H1 (cell line): ENCODE measurements at regions not wholly inside any gene's neighbourhood (a gene's known extent, or its start where the extent isn't known, plus 50 kb on each side); places are given as distances from the start of the nearest gene placed in this dataset.
A peak's percentile ranks its signal among the peaks of the same experiment; 100 is the strongest.

Source experiments
- CTCF ChIA-PET: fragments of 300-600 bp; sonication (Branson Sonifier 250); formaldehyde crosslinking; loops from one replicate; lab custom pipeline; 2021; ENCODE audit not compliant: partially characterized antibody; lab: Charles Lee
- POLR2A ChIA-PET: fragments of 300-600 bp; sonication (Branson Sonifier 250); formaldehyde crosslinking; loops from one replicate; lab custom pipeline; 2021; ENCODE audit warnings: inconsistent platforms; ENCODE audit not compliant: partially characterized antibody; lab: Charles Lee
- DNase-seq, 2 experiments: peaks; one replicate each; pipeline versions ENCODE4 v3.0.0 to v3.0.0-alpha.2; 2010 to 2022; ENCODE audit warnings: low spot score in 2 of 2, low read depth in 1 of 2, mixed read lengths in 1 of 2
- FAIRE-seq: peaks from 2 replicates; lab custom pipeline; 2011; peaks lifted over from hg19 to GRCh38; lab: Jason Lieb, UNC
- H2AFZ ChIP-seq: 2 replicates; pipeline ENCODE4 v1.8.1; 2012; ENCODE audit warnings: low read length, inconsistent platforms
- H2AK5ac ChIP-seq: 2 replicates; pipeline ENCODE4 v1.6.1; 2013; ENCODE audit warnings: low read depth, low read length
- H2BK120ac ChIP-seq: replicated peaks from 2 replicates; pipeline ENCODE3; 2013; ENCODE audit warnings: low read depth, low read length, inconsistent platforms
- H2BK12ac ChIP-seq: 2 replicates; pipeline ENCODE4 v1.6.1; 2013; ENCODE audit warnings: low read depth, low read length
- H2BK15ac ChIP-seq: 2 replicates; pipeline ENCODE4 v1.6.1; 2013; ENCODE audit warnings: low read length
- H2BK20ac ChIP-seq: 2 replicates; pipeline ENCODE4 v1.6.1; 2013; ENCODE audit warnings: low read length
- H2BK5ac ChIP-seq: 2 replicates; pipeline ENCODE4 v1.6.1; 2013; ENCODE audit warnings: low read depth, low read length
- H3K14ac ChIP-seq: 2 replicates; pipeline ENCODE4 v1.6.1; 2013; ENCODE audit warnings: inconsistent platforms; ENCODE audit not compliant: insufficient read length
- H3K18ac ChIP-seq: 2 replicates; pipeline ENCODE4 v1.6.1; 2013; ENCODE audit warnings: low read length; ENCODE audit errors: extremely low read depth
- H3K23ac ChIP-seq: 2 replicates; pipeline ENCODE4 v1.6.1; 2013; ENCODE audit warnings: inconsistent platforms; ENCODE audit not compliant: insufficient read length
- H3K23me2 ChIP-seq: 2 replicates; pipeline ENCODE4 v1.6.1; 2013; ENCODE audit warnings: low read depth, low read length
- H3K27ac ChIP-seq: 2 replicates; pipeline ENCODE4 v1.6.1; 2011; ENCODE audit warnings: low read depth, low read length, inconsistent platforms
- H3K27me3 ChIP-seq, 4 experiments: replicated peaks in 1 of 4; 1 replicate in 1 of 4; 2 replicates in 3 of 4; pipeline versions ENCODE4 v1.6.1 to v1.8.1; 2011 to 2013; ENCODE audit warnings: low read length in 3 of 4, mild to moderate bottlenecking in 3 of 4, inconsistent platforms in 2 of 4, mixed read lengths in 2 of 4, moderate library complexity in 1 of 4; ENCODE audit not compliant: control insufficient read depth in 3 of 4, insufficient read depth in 3 of 4; ENCODE audit errors: extremely low read depth in 1 of 4
- H3K36me3 ChIP-seq, 4 experiments: 2 replicates each; pipeline versions ENCODE4 v1.6.1 to v1.8.1; 2011 to 2013; ENCODE audit warnings: mild to moderate bottlenecking in 4 of 4, low read length in 3 of 4, moderate library complexity in 2 of 4, control low read depth in 1 of 4, inconsistent platforms in 1 of 4; ENCODE audit not compliant: insufficient read depth in 4 of 4, control insufficient read depth in 2 of 4
- H3K4ac ChIP-seq: replicated peaks from 2 replicates; pipeline ENCODE3; 2013; ENCODE audit warnings: low read length, low read depth, mixed read lengths, inconsistent platforms; ENCODE audit not compliant: insufficient read length
- H3K4me1 ChIP-seq, 4 experiments: replicated peaks in 1 of 4; 1 replicate in 1 of 4; 2 replicates in 3 of 4; pipeline versions ENCODE4 v1.6.1 to v1.8.1; 2011 to 2013; ENCODE audit warnings: low read length in 3 of 4, inconsistent platforms in 2 of 4, mixed read lengths in 1 of 4; ENCODE audit not compliant: insufficient read depth in 4 of 4, control insufficient read depth in 3 of 4
- H3K4me2 ChIP-seq, 2 experiments: 2 replicates each; pipeline versions ENCODE4 v1.6.1 to v1.8.1; 2011 to 2013; ENCODE audit warnings: low read depth in 2 of 2, low read length in 2 of 2, control low read depth in 1 of 2, inconsistent platforms in 1 of 2, mild to moderate bottlenecking in 1 of 2; ENCODE audit not compliant: insufficient read depth in 1 of 2
- H3K4me3 ChIP-seq, 4 experiments: fragments of 200-600, 300-600 bp in 1 of 4; sonication (generic), shearing (Covaris generic), sonication (Bioruptor Twin) in 1 of 4; 2 replicates each; pipeline versions ENCODE4 v1.5.1 to v1.8.1; 2011 to 2016; ENCODE audit warnings: low read length in 4 of 4, low read depth in 3 of 4, control low read depth in 2 of 4, inconsistent platforms in 2 of 4, mild to moderate bottlenecking in 2 of 4, mixed read lengths in 1 of 4, moderate library complexity in 1 of 4; ENCODE audit not compliant: insufficient read depth in 2 of 4; ENCODE audit errors: extremely low read depth in 1 of 4
- H3K56ac ChIP-seq: replicated peaks from 2 replicates; pipeline ENCODE3; 2013; ENCODE audit warnings: low read depth, mild to moderate bottlenecking, mixed read lengths, low read length, inconsistent platforms; ENCODE audit not compliant: insufficient read length
- H3K79me1 ChIP-seq: 2 replicates; pipeline ENCODE4 v1.6.1; 2013; ENCODE audit warnings: low read depth, low read length, control low read depth
- H3K79me2 ChIP-seq, 2 experiments: 2 replicates each; pipeline versions ENCODE4 v1.6.1 to v1.8.1; 2012 to 2013; ENCODE audit warnings: low read length in 2 of 2, mild to moderate bottlenecking in 2 of 2, inconsistent platforms in 1 of 2; ENCODE audit not compliant: insufficient read depth in 2 of 2, control insufficient read depth in 1 of 2
- H3K9ac ChIP-seq, 4 experiments: replicated peaks in 1 of 4; 1 replicate in 1 of 4; 2 replicates in 3 of 4; pipeline versions ENCODE4 v1.6.1 to v1.8.1; 2011 to 2013; ENCODE audit warnings: low read depth in 3 of 4, low read length in 3 of 4, control low read depth in 2 of 4, mild to moderate bottlenecking in 2 of 4, moderate library complexity in 2 of 4, inconsistent platforms in 1 of 4; ENCODE audit errors: extremely low read depth in 1 of 4
- H3K9me3 ChIP-seq, 2 experiments: 2 replicates each; pipeline versions ENCODE4 v1.6.1 to v1.8.1; 2012 to 2013; ENCODE audit warnings: mild to moderate bottlenecking in 2 of 2, moderate library complexity in 2 of 2, control low read depth in 1 of 2, inconsistent platforms in 1 of 2, low read depth in 1 of 2, low read length in 1 of 2, mixed read lengths in 1 of 2; ENCODE audit not compliant: insufficient read depth in 2 of 2
- H4K20me1 ChIP-seq, 2 experiments: replicated peaks in 1 of 2; 2 replicates each; pipeline versions ENCODE3 to v1.8.1; 2011 to 2013; ENCODE audit warnings: inconsistent platforms in 2 of 2, low read length in 2 of 2, mild to moderate bottlenecking in 1 of 2; ENCODE audit not compliant: insufficient read depth in 2 of 2, control insufficient read depth in 1 of 2
- H4K5ac ChIP-seq: 2 replicates; pipeline ENCODE4 v1.6.1; 2013; ENCODE audit warnings: low read length, low read depth, mixed read lengths, inconsistent platforms; ENCODE audit not compliant: insufficient read length
- H4K8ac ChIP-seq: 2 replicates; pipeline ENCODE4 v1.8.0; 2013; ENCODE audit warnings: mild to moderate bottlenecking, moderate library complexity, low read length, inconsistent platforms; ENCODE audit not compliant: insufficient read depth; ENCODE audit errors: extremely low read depth
- H4K91ac ChIP-seq: replicated peaks from 2 replicates; pipeline ENCODE3; 2013; ENCODE audit warnings: low read length, mixed read lengths, inconsistent platforms; ENCODE audit not compliant: insufficient read length
- BRCA1 ChIP-seq: IDR thresholded peaks from 2 replicates; pipeline ENCODE4 v1.6.1; 2012; ENCODE audit warnings: low read depth, low read length, improper control_type of control experiment
- KDM1A ChIP-seq: fragments of 200-600, 300-600 bp; sonication (generic); IDR thresholded peaks from 2 replicates; pipeline ENCODE4 v1.7.1; 2016; ENCODE audit warnings: mild to moderate bottlenecking, low read length, borderline replicate concordance
- WGBS, 2 experiments: shearing (Covaris generic) in 1 of 2; methylation state at CpG; one replicate each; pipeline versions ENCODE4 v1.1.6 to v1.1.7; 2013 to 2015; ENCODE audit warnings: low lambda C conversion rate in 2 of 2, mixed read lengths in 2 of 2, inconsistent platforms in 1 of 2, low coverage in 1 of 2, missing lambda C conversion rate in 1 of 2; ENCODE audit not compliant: insufficient replicate concordance in 2 of 2, insufficient coverage in 1 of 2, insufficient read length in 1 of 2; ENCODE audit errors: extremely low coverage in 1 of 2, missing lambda C conversion rate in 1 of 2; 5-methylcytosine and 5-hydroxymethylcytosine counted together
- TF ChIP-seq, protein P1 (sequence below): IDR thresholded peaks from 2 replicates; pipeline ENCODE4 v1.6.1; 2012; ENCODE audit warnings: inconsistent platforms

DNA sequence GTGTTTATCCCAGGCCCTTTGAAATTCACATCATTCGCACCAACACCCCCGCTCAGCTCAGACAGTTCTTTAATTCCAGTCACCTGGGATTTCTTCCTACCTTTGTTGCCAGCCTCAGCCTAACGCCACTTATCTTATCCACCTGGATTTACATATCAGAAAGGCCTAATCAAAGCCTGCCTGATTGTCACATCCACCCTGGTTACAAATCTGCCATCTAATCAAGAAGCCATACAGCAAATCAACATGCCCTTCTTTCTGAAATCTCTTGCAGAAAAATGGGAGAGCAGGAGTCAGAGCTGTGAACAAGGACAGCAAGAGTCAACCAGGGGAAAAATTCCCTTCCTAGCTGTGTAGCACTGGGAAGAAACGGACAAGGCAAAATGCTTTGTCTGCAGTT is 173.2 kb upstream of the DAB1 start:
- Histone ChIP-seq H3K23me2 (peaks cover 3% of the 10 kb centered on the region; the same call in 1 of the 2 replicates), H3K9ac (no peak overlapping the region), H4K5ac (no peak overlapping the region), H2BK15ac (no peak overlapping the region), H3K79me2 (no peaks in the 10 kb centered on the region), H3K79me1 (no peaks in the 10 kb centered on the region), H3K14ac (no peak overlapping the region), H2BK120ac (peak overlapping the region; percentile 84), H3K23ac (no peak overlapping the region), H3K56ac (no peak overlapping the region), H2BK20ac (peak overlapping the region; percentile 96), H3K9me3 (no peaks in the 10 kb centered on the region), H2AK5ac (no peak overlapping the region), H3K18ac (peak overlapping the region; percentile 73), H2AFZ (peak overlapping the region; percentile 13; the same call in 1 of the 2 replicates), H3K4me1 (peaks cover 21 to 28% (median 25%) of the 10 kb centered on the region in 4 experiments; a peak in 6 of 7 replicates), H4K91ac (peak overlapping the region; percentile 13), H2BK5ac (0 out of 2 replicates have a peak overlapping the region, but pooled peaks have one; percentile 22), H3K4ac (no peak overlapping the region), H4K20me1 (no peaks in the 10 kb centered on the region), H3K27me3 (no peaks in the 10 kb centered on the region), H3K4me3 (no peak overlapping the region), H3K36me3 (no peaks in the 10 kb centered on the region), H3K4me2 (peak overlapping the region in 1 of 2 experiments; percentile 27; a peak in 1 of 4 replicates), H4K8ac (no peak overlapping the region), H3K27ac (peak overlapping the region; percentile 20; the same call in 1 of the 2 replicates), H2BK12ac (0 out of 2 replicates have a peak overlapping the region, but pooled peaks have one; percentile 30)
- DNase-seq (no peak), FAIRE-seq (peak; percentile 88)
- POLR2A ChIA-PET = no interaction called here
- 51% methylated on average over 4 of the region's 4 CpGs; no CpG with 5 or more reads in 1 of the 2 experiments for WGBS, 2 experiments
- CTCF ChIA-PET = interaction anchor here (1.5 kb wide), 1 partner anchor 250 kb away, joined by 4 read pairs; no protein-coding TSS in a partner anchor
- TF ChIP-seq BRCA1 (no peak), KDM1A (no peak)
- TF ChIP-seq, protein P1, sequence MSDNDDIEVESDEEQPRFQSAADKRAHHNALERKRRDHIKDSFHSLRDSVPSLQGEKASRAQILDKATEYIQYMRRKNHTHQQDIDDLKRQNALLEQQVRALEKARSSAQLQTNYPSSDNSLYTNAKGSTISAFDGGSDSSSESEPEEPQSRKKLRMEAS = no peak
